Heart right ventricle (tissue), 16 donors: ENCODE measurements at regions not wholly inside any gene's neighbourhood (a gene's known extent, or its start where the extent isn't known, plus 50 kb on each side); places are given as distances from the start of the nearest gene placed in this dataset.
"Not testable (repeated sequence)": the region's sequence is repeated elsewhere in the genome, so short reads cannot be mapped to it uniquely, and the experiment has no call there.

Experiments used
- ATAC-seq, 8 donors: fragments of 200-7000 bp; cut with Tn5 transposase; one replicate each; pipeline ENCODE4 v1.9.1; 2020; ENCODE audit warnings: mild to moderate bottlenecking in 8 of 8, moderate library complexity in 8 of 8, moderate number of reproducible peaks in 1 of 8
- DNase-seq, 2 donors: peaks; one replicate each; pipeline ENCODE4 v3.0.0-alpha.2; 2020
- H3K27ac ChIP-seq, 10 donors: fragments of 200-600 bp; sonication (generic) in 2 of 10; one replicate each; pipeline versions ENCODE4 v1.5.0 to v1.8.0; 2020 to 2022; ENCODE audit warnings: mild to moderate bottlenecking in 3 of 10
- H3K27me3 ChIP-seq, 7 donors: fragments of 200-600 bp; one replicate each; pipeline ENCODE4 v1.8.0; 2021 to 2022; ENCODE audit warnings: mild to moderate bottlenecking in 2 of 7
- H3K36me3 ChIP-seq, 9 donors: fragments of 200-600 bp; sonication (generic) in 1 of 9; one replicate each; pipeline versions ENCODE4 v1.5.0 to v1.8.0; 2020 to 2022; ENCODE audit warnings: mild to moderate bottlenecking in 2 of 9
- H3K4me1 ChIP-seq, 9 donors: fragments of 200-600 bp; sonication (generic) in 1 of 9; one replicate each; pipeline versions ENCODE4 v1.5.0 to v1.8.0; 2020 to 2022; ENCODE audit warnings: mild to moderate bottlenecking in 4 of 9
- H3K4me3 ChIP-seq, 10 donors: fragments of 200-600 bp; sonication (generic) in 2 of 10; one replicate each; pipeline versions ENCODE4 v1.5.0 to v1.8.0; 2020 to 2022; ENCODE audit warnings: mild to moderate bottlenecking in 7 of 10, moderate library complexity in 2 of 10
- H3K9me3 ChIP-seq, 11 donors: fragments of 200-600 bp in 10 of 11; sonication (generic) in 2 of 11; one replicate each; pipeline versions ENCODE4 v1.5.0 to v1.8.0; 2013 to 2022; ENCODE audit warnings: mild to moderate bottlenecking in 2 of 11, control low read depth in 1 of 11, moderate library complexity in 1 of 11
- CTCF ChIP-seq, 9 donors: fragments of 200-600 bp; sonication (generic) in 2 of 9; IDR thresholded peaks; one replicate each; pipeline versions ENCODE4 v1.5.0 to v1.8.0; 2021 to 2022; ENCODE audit warnings: antibody characterized with exemption in 9 of 9, mild to moderate bottlenecking in 5 of 9, moderate library complexity in 1 of 9
- WGBS, 2 donors: extraction: QIAGEN DNeasy Blood & Tissue Kit; methylation state at CpG; one replicate each; pipeline ENCODE4 v1.1.7; 2013; ENCODE audit warnings: inconsistent platforms in 1 of 2; 5-methylcytosine and 5-hydroxymethylcytosine counted together
- intact Hi-C, 10 donors: fragments of 100-400 bp; cut with DNase I; formaldehyde crosslinking; loops; one replicate each; pipeline versions ENCODE4 v1.11.1 to v1.14.2; 2022
- donor health status: Arrhythmogenic right ventricular cardiomyopathy.
- donor health status: ischemic (EF 13 %, LVEDD 7.1; RV severe dilation, severe dysfunction).
- donor health status: healthy with polysubstance abuse.
- donor health status: DM: no; HTN: yes; CAD: no.
- donor health status: DM: no; HTN: no; CAD: no.
- donor health status: ischemic (EF 25% LVEDD 6.9; RV normal size, moderate dysfunction).
- donor health status: ischemic (EF 25% LVEDD 5.7; RV mildly dilated, moderate dysfunction).
- donor health status: healthy.
- donor health status: DM: yes; HTN: yes; CAD: no.
- donor health status: Ischemic cardiomyopathy.
- donor health status: ischemic (EF 35%, LVEDD 5.7; RV mildly dilated, moderate dysfunction).
- donor health status: nonischemic (EF 11% LVEDD 7.7; RV severe dilation, severe dysfunction).
- donor health status: DM: yes; HTN: yes; CAD: no.
- donor health status: PGD.
- donor health status: ischemic (EF 29% LVEDD 5.4; RV normal size, mild dysfunction).
- donor health status: nonischemic (EF 23%, LVEDD 6.1; RV moderate dilation, normal function).

DNA sequence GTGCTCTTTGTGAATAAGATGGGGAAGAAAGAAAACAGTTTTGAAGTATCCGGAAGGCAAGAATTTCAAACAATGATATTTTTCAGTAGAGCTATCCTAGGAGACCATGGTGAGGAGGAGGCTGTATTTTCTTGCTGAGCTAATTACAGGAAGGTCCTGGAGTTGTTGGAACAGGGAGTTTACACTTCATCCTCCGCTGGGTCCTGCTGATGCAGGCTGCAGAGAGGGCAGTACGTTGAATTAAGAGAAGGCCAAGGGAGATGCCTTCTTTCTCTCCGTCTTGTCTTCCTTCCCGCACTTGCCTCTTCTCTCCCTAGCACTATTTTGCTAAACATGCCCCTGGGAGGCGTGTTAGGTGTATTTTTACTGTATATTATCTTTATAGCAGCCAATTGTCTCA is 60.0 kb upstream of the EDAR start:
- Histone ChIP-seq H3K9me3 (no peaks in the 10 kb centered on the region), H3K4me3 (no peak overlapping the region), H3K27ac (no peak overlapping the region), H3K4me1 (no peaks in the 10 kb centered on the region), H3K27me3 (no peaks in the 10 kb centered on the region), H3K36me3 (no peaks in the 10 kb centered on the region)
- ATAC-seq (no peak), DNase-seq (no peak)
- WGBS, 2 donors: 87 to 89% methylated on average over 6 of the region's 6 CpGs
- TF ChIP-seq CTCF (IDR thresholded peaks at IDR 0.05): no peak
- intact Hi-C loops: no loop called here

DNA sequence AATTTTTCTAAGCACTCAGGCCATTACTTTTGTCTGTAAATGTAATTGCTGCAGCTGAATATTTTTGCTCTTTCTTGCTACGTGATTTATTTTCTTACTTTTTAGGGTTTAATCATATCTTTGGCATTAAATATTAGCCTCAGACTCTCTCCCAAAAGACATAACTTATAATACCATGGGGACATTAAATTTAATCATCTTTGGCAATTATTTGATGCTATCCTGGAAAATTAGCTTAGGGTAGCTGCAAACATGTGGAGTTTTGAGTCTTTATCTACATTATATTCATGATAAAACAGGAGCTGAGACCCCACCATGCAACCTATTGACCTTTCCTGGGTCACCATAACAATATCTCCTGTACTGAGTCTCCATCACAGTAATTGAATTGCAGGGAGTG is 59.1 kb upstream of the EDAR start:
- WGBS, 2 donors: 73 to 77% methylated on average over 1 of the region's 1 CpG
- intact Hi-C loops: no loop called here

GRCh38 chr2:109047569-109047968 is 58.5 kb upstream of the EDAR start:
- WGBS, 2 donors: 94 to 95% methylated on average over 5 of the region's 5 CpGs
- intact Hi-C loops, DNase-seq, ATAC-seq, H3K4me1 ChIP-seq, H3K9me3 ChIP-seq, H3K4me3 ChIP-seq, H3K36me3 ChIP-seq, H3K27ac ChIP-seq, H3K27me3 ChIP-seq: not testable (repeated sequence)

More for the DNA sequence above, 59.1 kb upstream of the EDAR start:
- no peak for DNase-seq
- ATAC-seq: no peak
- Histone ChIP-seq H3K4me1 (no peaks in the 10 kb centered on the region), H3K27ac (no peak overlapping the region), H3K36me3 (no peaks in the 10 kb centered on the region), H3K4me3 (no peak overlapping the region), H3K9me3 (no peaks in the 10 kb centered on the region), H3K27me3 (no peaks in the 10 kb centered on the region)
- no peak for TF ChIP-seq CTCF (IDR thresholded peaks at IDR 0.05)

GRCh38 chr2:109046925-109047508 is 58.0 kb upstream of the EDAR start:
- WGBS, 2 donors: 71 to 78% methylated on average over 4 of the region's 4 CpGs
- no peak for TF ChIP-seq CTCF (IDR thresholded peaks at IDR 0.05)
- Histone ChIP-seq H3K9me3 (no peaks in the 10 kb centered on the region), H3K27me3 (no peaks in the 10 kb centered on the region), H3K4me3 (no peak overlapping the region), H3K4me1 (no peaks in the 10 kb centered on the region), H3K36me3 (no peaks in the 10 kb centered on the region), H3K27ac (no peak overlapping the region)
- intact Hi-C loops: no loop called here
- no peak for DNase-seq
- peak in 3 of 8 donors; percentile 24 to 53 (median 51) for ATAC-seq

- H3K4me3 ChIP-seq: no peak overlapping the region
- 67 to 70% methylated on average over 9 of the region's 9 CpGs for WGBS, 2 donors
- no peaks in the 10 kb centered on the region for H3K36me3 ChIP-seq
- no peak overlapping the region for H3K27ac ChIP-seq
- no peaks in the 10 kb centered on the region for H3K9me3 ChIP-seq
- no peak for ATAC-seq
- no peak for DNase-seq
- intact Hi-C loops: no loop called here
- no peaks in the 10 kb centered on the region for H3K4me1 ChIP-seq
- H3K27me3 ChIP-seq: no peaks in the 10 kb centered on the region
- TF ChIP-seq CTCF (IDR thresholded peaks at IDR 0.05): no peak
Observed at GRCh38 chr2:109045505-109045904, 56.5 kb upstream of the EDAR start.
